MCF 10A (cell line): ENCODE measurements at regions not wholly inside any gene's neighbourhood (a gene's known extent, or its start where the extent isn't known, plus 50 kb on each side); places are given as distances from the start of the nearest gene placed in this dataset.

Experiments used
- BruUV-seq: library from RNA; stranded (reverse); fragments of 400-500 nt; replicated peaks from 2 replicates; lab custom pipeline; 2021; lab: Mats Ljungman, UMichigan
- CTCF ChIA-PET: fragments of 300-600 bp; sonication (Branson Sonifier 250); formaldehyde crosslinking; extraction: SDS; loops from one replicate; lab custom pipeline; 2021; ENCODE audit warnings: antibody characterized with exemption, inconsistent platforms; lab: Yijun Ruan, JAX
- POLR2A ChIA-PET: fragments of 300-600, 350-650 bp; sonication (Branson Sonifier 250); formaldehyde crosslinking; extraction: SDS; loops from one replicate; lab custom pipeline; 2020; ENCODE audit warnings: antibody characterized with exemption, inconsistent platforms; lab: Yijun Ruan, JAX
- DNase-seq: peaks from one replicate; pipeline ENCODE4 v3.0.0-alpha.2; 2018; ENCODE audit not compliant: unreplicated experiment
- H3K27ac Mint-ChIP-seq: one replicate; pipeline ENCODE4 v1.8.0; 2022; ENCODE audit warnings: mild to moderate bottlenecking, low read depth, mixed read lengths; ENCODE audit not compliant: unreplicated experiment
- H3K27me3 Mint-ChIP-seq: one replicate; pipeline ENCODE4 v1.8.0; 2022; ENCODE audit warnings: mixed read lengths; ENCODE audit not compliant: insufficient read depth, unreplicated experiment
- H3K36me3 Mint-ChIP-seq: one replicate; pipeline ENCODE4 v1.8.0; 2022; ENCODE audit warnings: mild to moderate bottlenecking, moderate library complexity, mixed read lengths; ENCODE audit not compliant: insufficient read depth, unreplicated experiment
- H3K4me1 Mint-ChIP-seq: one replicate; pipeline ENCODE4 v1.8.0; 2022; ENCODE audit warnings: mixed read lengths; ENCODE audit not compliant: insufficient read depth, unreplicated experiment
- H3K4me3 Mint-ChIP-seq: one replicate; pipeline ENCODE4 v1.8.0; 2022; ENCODE audit warnings: mild to moderate bottlenecking, moderate library complexity, mixed read lengths; ENCODE audit not compliant: unreplicated experiment
- H3K9me3 Mint-ChIP-seq: one replicate; pipeline ENCODE4 v1.8.0; 2022; ENCODE audit warnings: mixed read lengths; ENCODE audit not compliant: unreplicated experiment
- intact Hi-C: fragments of 100-400 bp; cut with micrococcal nuclease; formaldehyde crosslinking; loops from 2 replicates; pipeline ENCODE4 v1.14.1; 2022
- TF ChIP-seq, protein P1 (sequence below): fragments of 200-600 bp; IDR thresholded peaks from one replicate; pipeline ENCODE4 v1.8.0; 2022; ENCODE audit warnings: antibody characterized with exemption, mild to moderate bottlenecking; ENCODE audit not compliant: unreplicated experiment

DNA sequence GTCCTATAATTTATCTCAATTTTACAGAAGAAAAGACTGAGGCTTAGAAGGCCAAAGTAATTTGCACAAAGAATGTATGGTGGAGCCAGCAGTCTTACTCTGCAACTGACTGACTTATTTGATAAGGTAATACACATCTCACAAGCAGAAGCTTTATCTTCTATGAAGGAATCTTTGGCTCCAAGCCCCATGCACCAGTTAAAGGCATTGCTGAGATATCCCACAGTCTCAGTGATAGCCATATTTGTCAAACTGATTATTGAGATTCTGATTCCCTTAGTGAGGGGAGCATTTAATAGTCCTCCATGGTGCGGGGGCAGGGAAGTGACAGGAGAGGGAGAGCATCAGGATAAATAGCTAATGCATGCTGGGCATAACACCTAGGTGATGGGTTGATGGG is 60.4 kb upstream of the GRIP1 start:
- no peaks in the 10 kb centered on the region for H3K36me3 Mint-ChIP-seq
- ChIA-PET POLR2A (no interaction called here), CTCF (no interaction called here)
- no peak for DNase-seq
- TF ChIP-seq, protein P1, sequence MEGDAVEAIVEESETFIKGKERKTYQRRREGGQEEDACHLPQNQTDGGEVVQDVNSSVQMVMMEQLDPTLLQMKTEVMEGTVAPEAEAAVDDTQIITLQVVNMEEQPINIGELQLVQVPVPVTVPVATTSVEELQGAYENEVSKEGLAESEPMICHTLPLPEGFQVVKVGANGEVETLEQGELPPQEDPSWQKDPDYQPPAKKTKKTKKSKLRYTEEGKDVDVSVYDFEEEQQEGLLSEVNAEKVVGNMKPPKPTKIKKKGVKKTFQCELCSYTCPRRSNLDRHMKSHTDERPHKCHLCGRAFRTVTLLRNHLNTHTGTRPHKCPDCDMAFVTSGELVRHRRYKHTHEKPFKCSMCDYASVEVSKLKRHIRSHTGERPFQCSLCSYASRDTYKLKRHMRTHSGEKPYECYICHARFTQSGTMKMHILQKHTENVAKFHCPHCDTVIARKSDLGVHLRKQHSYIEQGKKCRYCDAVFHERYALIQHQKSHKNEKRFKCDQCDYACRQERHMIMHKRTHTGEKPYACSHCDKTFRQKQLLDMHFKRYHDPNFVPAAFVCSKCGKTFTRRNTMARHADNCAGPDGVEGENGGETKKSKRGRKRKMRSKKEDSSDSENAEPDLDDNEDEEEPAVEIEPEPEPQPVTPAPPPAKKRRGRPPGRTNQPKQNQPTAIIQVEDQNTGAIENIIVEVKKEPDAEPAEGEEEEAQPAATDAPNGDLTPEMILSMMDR = no peak
- H3K27ac Mint-ChIP-seq = no peak overlapping the region
- intact Hi-C loops = no loop called here
- no peaks in the 10 kb centered on the region for H3K4me1 Mint-ChIP-seq
- no peak overlapping the region for H3K4me3 Mint-ChIP-seq
- no peaks in the 10 kb centered on the region for H3K9me3 Mint-ChIP-seq
- BruUV-seq = no TSS peak
- peaks cover 80% of the 10 kb centered on the region for H3K27me3 Mint-ChIP-seq

GRCh38 chr12:66739940-66740651 is 61.2 kb upstream of the GRIP1 start:
- Mint-ChIP-seq H3K4me1 (no peaks in the 10 kb centered on the region), H3K36me3 (no peaks in the 10 kb centered on the region), H3K27me3 (peaks cover 80% of the 10 kb centered on the region), H3K27ac (no peak overlapping the region), H3K4me3 (no peak overlapping the region), H3K9me3 (no peaks in the 10 kb centered on the region)
- BruUV-seq = no TSS peak
- intact Hi-C loops = no loop called here
- DNase-seq = no peak
- TF ChIP-seq, protein P1 = no peak
- ChIA-PET CTCF (no interaction called here), POLR2A (no interaction called here)

GRCh38 chr12:66740732-66741131 is 61.9 kb upstream of the GRIP1 start:
- no peaks in the 10 kb centered on the region for H3K9me3 Mint-ChIP-seq
- ChIA-PET POLR2A (no interaction called here), CTCF (no interaction called here)
- H3K27me3 Mint-ChIP-seq = peaks cover 80% of the 10 kb centered on the region
- DNase-seq = no peak
- TF ChIP-seq, protein P1 = no peak
- no peak overlapping the region for H3K27ac Mint-ChIP-seq
- no peaks in the 10 kb centered on the region for H3K36me3 Mint-ChIP-seq
- no peaks in the 10 kb centered on the region for H3K4me1 Mint-ChIP-seq
- intact Hi-C loops = no loop called here
- H3K4me3 Mint-ChIP-seq = no peak overlapping the region
- BruUV-seq = no TSS peak

DNA sequence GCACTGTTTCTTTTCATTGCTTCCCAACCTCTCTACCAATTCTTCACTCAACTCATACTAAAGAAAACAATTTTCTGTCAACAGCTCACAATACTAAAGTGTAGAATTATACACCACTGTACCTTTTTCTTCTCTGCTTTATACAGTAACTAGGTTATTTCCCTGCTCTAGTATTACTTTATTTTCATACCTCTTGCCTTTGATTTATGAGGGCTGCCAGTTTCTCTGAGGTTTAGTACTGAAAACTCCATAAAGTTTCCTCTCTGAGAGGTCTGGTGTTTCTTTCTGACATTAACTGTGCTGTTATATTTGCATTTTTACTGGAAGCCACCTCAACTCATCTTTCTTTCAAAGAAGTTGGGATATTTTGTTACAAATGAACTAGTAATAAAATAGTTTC is 63.0 kb upstream of the GRIP1 start:
- TF ChIP-seq, protein P1 = no peak
- H3K4me1 Mint-ChIP-seq = no peaks in the 10 kb centered on the region
- BruUV-seq = no TSS peak
- H3K27ac Mint-ChIP-seq = no peak overlapping the region
- no peak overlapping the region for H3K4me3 Mint-ChIP-seq
- ChIA-PET CTCF (interaction anchor here (0.7 to 0.9 kb wide), 2 partner anchors 19 to 456 kb away, joined by 3 read pairs; no protein-coding TSS in a partner anchor), POLR2A (no interaction called here)
- intact Hi-C loops = no loop called here
- peaks cover 89% of the 10 kb centered on the region for H3K27me3 Mint-ChIP-seq
- H3K36me3 Mint-ChIP-seq = no peaks in the 10 kb centered on the region
- no peak for DNase-seq
- no peaks in the 10 kb centered on the region for H3K9me3 Mint-ChIP-seq
